Epithelial cell of prostate (primary cell): ENCODE measurements at regions not wholly inside any gene's neighbourhood (a gene's known extent, or its start where the extent isn't known, plus 50 kb on each side); places are given as distances from the start of the nearest gene placed in this dataset.
"Not testable (repeated sequence)": the region's sequence is repeated elsewhere in the genome, so short reads cannot be mapped to it uniquely, and the experiment has no call there.

Source experiments
- DNase-seq: peaks from one replicate; pipeline ENCODE4 v3.0.0-alpha.2; 2011; ENCODE audit warnings: low read depth, low spot score
- H3K27ac ChIP-seq: fragments of 450-650 bp; 2 replicates; pipeline ENCODE4 v1.5.1; 2017; ENCODE audit warnings: mild to moderate bottlenecking

GRCh38 chr10:30199376-30200016 lies 140.1 kb upstream of the JCAD start:
- no peak overlapping the region for H3K27ac ChIP-seq
- DNase-seq: no peak

- H3K27ac ChIP-seq: no peak overlapping the region
- DNase-seq: no peak
These were observed 137.8 kb upstream of the JCAD start for GRCh38 chr10:30197186-30197585.

- H3K27ac ChIP-seq, DNase-seq: not testable (repeated sequence)
These were observed 137.2 kb upstream of the JCAD start for GRCh38 chr10:30196559-30196958.

- H3K27ac ChIP-seq: no peak overlapping the region
- DNase-seq: no peak
These were observed 133.6 kb upstream of the JCAD start for GRCh38 chr10:30192846-30193608.

GRCh38 chr10:30190577-30191552 lies 131.5 kb upstream of the JCAD start:
- no peak overlapping the region for H3K27ac ChIP-seq
- no peak for DNase-seq

- H3K27ac ChIP-seq: no peak overlapping the region
- no peak for DNase-seq
These were observed 129.8 kb upstream of the JCAD start for GRCh38 chr10:30189238-30189580.

GRCh38 chr10:30188556-30189237 lies 129.3 kb upstream of the JCAD start:
- no peak overlapping the region for H3K27ac ChIP-seq
- DNase-seq: no peak

GRCh38 chr10:30188101-30188500 lies 128.7 kb upstream of the JCAD start:
- H3K27ac ChIP-seq: no peak overlapping the region
- no peak for DNase-seq

- no peak for DNase-seq
- H3K27ac ChIP-seq: no peak overlapping the region
These were observed 127.6 kb upstream of the JCAD start for GRCh38 chr10:30187010-30187409.

- H3K27ac ChIP-seq: no peak overlapping the region
- no peak for DNase-seq
These were observed 127.0 kb upstream of the JCAD start for GRCh38 chr10:30186371-30186875.

- H3K27ac ChIP-seq: peak overlapping the region; percentile 6
- peak; percentile 72 for DNase-seq
These were observed 126.5 kb upstream of the JCAD start for GRCh38 chr10:30185916-30186315.

- no peak for DNase-seq
- H3K27ac ChIP-seq: peak overlapping the region; percentile 6
These were observed 126.0 kb upstream of the JCAD start for GRCh38 chr10:30185341-30185740.

GRCh38 chr10:30184397-30185033 lies 125.1 kb upstream of the JCAD start:
- no peak for DNase-seq

GRCh38 chr10:30183055-30183402 lies 123.6 kb upstream of the JCAD start:
- DNase-seq: no peak
- no peak overlapping the region for H3K27ac ChIP-seq

More at GRCh38 chr10:30184397-30185033, 125.1 kb upstream of the JCAD start:
- H3K27ac ChIP-seq: no peak overlapping the region

- H3K27ac ChIP-seq: no peak overlapping the region
- peak; percentile 24 for DNase-seq
These were observed 123.0 kb upstream of the JCAD start for GRCh38 chr10:30182191-30183054.

GRCh38 chr10:30178356-30178964 lies 119.1 kb upstream of the JCAD start:
- DNase-seq: no peak

GRCh38 chr10:30176776-30177533 lies 117.6 kb upstream of the JCAD start:
- DNase-seq: no peak
- no peak overlapping the region for H3K27ac ChIP-seq

More at GRCh38 chr10:30178356-30178964, 119.1 kb upstream of the JCAD start:
- H3K27ac ChIP-seq: no peak overlapping the region

GRCh38 chr10:30176182-30176581 lies 116.8 kb upstream of the JCAD start:
- H3K27ac ChIP-seq: no peak overlapping the region
- no peak for DNase-seq
